ENCODE measurements at regions not wholly inside any gene's neighbourhood (a gene's known extent, or its start where the extent isn't known, plus 50 kb on each side); places are given as distances from the start of the nearest gene placed in this dataset.

DNA sequence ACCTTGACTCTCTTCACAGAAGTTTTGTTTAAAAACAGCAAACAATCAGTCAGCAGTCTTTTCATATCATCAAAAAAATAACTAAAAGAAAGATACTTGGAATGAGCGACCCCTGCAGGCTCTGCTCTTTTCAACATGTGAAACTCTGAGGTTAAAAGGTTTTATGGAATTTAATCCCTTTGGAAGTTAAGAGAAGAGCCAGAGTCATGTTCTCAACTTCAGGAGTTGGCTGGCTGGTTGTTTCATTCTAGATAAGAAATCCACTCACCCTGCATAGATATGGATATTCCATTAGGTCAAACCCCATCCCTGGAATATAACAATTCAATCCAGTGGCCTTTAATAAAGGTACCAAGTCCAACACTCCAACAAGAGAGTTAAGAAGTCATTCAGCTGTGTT, 115.6 kb upstream of the RMDN2 start:
- Mint-ChIP-seq H3K36me3 (ENCODE audit: low read depth, unreplicated experiment) (no peaks in the 10 kb centered on the region), H3K9me3 (ENCODE audit: unreplicated experiment) (no peaks in the 10 kb centered on the region), H3K27ac (ENCODE audit: unreplicated experiment) (no peak overlapping the region), H3K4me1 (ENCODE audit: unreplicated experiment) (no peaks in the 10 kb centered on the region), H3K27me3 (ENCODE audit: unreplicated experiment) (peaks cover 2% of the 10 kb centered on the region), H3K4me3 (ENCODE audit: unreplicated experiment) (no peak overlapping the region)
- TF ChIP-seq, protein P1, sequence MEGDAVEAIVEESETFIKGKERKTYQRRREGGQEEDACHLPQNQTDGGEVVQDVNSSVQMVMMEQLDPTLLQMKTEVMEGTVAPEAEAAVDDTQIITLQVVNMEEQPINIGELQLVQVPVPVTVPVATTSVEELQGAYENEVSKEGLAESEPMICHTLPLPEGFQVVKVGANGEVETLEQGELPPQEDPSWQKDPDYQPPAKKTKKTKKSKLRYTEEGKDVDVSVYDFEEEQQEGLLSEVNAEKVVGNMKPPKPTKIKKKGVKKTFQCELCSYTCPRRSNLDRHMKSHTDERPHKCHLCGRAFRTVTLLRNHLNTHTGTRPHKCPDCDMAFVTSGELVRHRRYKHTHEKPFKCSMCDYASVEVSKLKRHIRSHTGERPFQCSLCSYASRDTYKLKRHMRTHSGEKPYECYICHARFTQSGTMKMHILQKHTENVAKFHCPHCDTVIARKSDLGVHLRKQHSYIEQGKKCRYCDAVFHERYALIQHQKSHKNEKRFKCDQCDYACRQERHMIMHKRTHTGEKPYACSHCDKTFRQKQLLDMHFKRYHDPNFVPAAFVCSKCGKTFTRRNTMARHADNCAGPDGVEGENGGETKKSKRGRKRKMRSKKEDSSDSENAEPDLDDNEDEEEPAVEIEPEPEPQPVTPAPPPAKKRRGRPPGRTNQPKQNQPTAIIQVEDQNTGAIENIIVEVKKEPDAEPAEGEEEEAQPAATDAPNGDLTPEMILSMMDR (IDR thresholded peaks at IDR 0.05; ENCODE audit: unreplicated experiment) = peak; percentile 59
- peak; percentile 25 for DNase-seq (ENCODE audit: low spot score)

DNA sequence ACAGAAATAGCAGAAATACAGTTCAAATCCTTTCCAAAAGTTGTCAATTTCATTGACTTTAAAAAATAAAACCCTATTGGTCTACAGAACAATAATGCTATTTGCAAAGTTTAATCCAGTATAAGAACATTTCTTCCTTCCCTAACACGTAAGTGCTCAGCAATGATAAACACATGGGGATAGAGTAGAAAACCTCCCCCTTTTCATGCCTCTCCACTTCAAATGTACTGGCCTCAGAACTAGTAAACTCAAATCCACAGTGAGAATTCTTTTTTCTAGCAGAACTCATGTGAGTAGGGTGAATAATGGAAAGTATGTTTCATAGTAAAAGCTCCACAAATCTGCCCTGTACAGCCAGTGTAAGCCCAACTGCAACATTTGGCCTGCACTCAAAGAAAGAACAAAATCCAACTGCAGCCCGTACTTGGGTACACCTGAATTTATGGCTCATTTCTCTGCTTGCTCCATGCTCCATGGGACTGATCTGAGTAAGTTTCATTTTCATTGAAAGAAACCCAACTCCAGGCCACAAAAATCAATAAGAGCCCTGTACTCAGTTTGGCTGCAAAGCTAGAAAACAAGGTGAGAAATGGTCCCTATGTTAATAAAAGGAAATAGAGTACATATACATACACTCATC, 115.0 kb upstream of the RMDN2 start:
- Mint-ChIP-seq H3K4me1 (ENCODE audit: unreplicated experiment) (no peaks in the 10 kb centered on the region), H3K9me3 (ENCODE audit: unreplicated experiment) (no peaks in the 10 kb centered on the region), H3K4me3 (ENCODE audit: unreplicated experiment) (no peak overlapping the region), H3K36me3 (ENCODE audit: low read depth, unreplicated experiment) (no peaks in the 10 kb centered on the region), H3K27me3 (ENCODE audit: unreplicated experiment) (peaks cover 2% of the 10 kb centered on the region), H3K27ac (ENCODE audit: unreplicated experiment) (no peak overlapping the region)
- TF ChIP-seq, protein P1 (IDR thresholded peaks at IDR 0.05; ENCODE audit: unreplicated experiment) = no peak
- DNase-seq (ENCODE audit: low spot score) = no peak

DNA sequence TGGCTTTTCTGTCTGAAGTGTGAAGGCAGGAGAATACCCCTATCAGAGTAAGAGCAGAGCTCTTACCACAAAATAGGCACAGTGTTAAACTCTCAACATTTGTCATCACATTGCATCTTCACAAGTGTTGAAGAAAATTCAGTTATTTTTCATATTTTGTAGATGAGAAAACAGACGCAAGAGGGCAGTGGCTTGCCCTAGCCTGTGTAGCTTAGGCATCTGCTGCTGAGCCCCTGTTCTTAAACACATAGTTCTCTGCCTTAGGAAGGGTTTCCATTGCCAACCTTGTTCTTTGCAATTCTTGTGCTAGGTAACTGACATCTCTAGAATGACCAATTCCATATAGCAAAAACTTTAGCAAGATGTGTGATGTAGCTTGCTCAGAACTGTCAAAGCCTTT, 112.7 kb upstream of the RMDN2 start:
- Mint-ChIP-seq H3K4me3 (ENCODE audit: unreplicated experiment) (no peak overlapping the region), H3K27me3 (ENCODE audit: unreplicated experiment) (peaks cover 2% of the 10 kb centered on the region), H3K9me3 (ENCODE audit: unreplicated experiment) (no peaks in the 10 kb centered on the region), H3K27ac (ENCODE audit: unreplicated experiment) (no peak overlapping the region), H3K36me3 (ENCODE audit: low read depth, unreplicated experiment) (no peaks in the 10 kb centered on the region), H3K4me1 (ENCODE audit: unreplicated experiment) (no peaks in the 10 kb centered on the region)
- TF ChIP-seq, protein P1 (IDR thresholded peaks at IDR 0.05; ENCODE audit: unreplicated experiment) = no peak
- DNase-seq (ENCODE audit: low spot score) = no peak

DNA sequence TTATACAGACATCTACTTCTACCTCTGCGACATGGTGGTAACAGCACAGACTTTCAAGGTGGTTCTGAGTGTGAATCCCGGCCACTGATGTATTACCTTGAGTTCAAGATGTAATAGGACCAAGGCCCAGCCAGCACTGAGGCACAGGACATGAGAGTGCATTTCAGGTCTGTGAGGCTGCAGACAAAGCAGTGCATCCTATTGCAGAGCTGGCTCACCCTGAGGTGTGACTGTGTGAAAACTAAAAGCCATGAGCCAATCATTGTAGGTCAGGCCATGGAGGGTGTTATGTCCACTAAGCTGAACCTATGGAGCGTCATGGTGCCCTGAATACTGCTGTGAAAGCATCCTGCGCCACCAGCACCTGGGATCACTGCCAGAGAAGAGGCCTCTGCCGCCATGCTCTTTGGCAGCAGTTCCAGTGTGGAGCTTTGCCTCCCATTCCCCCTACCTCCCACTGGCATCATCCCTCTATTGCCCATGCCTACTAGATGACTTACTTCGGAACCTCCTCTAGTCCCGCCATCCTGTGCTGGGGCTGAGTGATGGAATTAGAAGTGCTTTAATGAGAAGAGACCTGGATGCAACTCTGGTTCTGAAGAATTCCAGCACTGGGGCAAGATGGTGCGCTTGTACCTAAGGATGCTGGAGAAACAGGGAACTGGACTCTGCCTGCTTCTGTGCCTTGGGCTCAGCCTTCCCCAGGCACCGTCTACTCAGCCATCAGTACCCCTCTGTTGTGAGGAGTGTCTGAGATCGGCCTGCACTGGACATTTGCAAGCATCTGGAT, 112.0 kb upstream of the RMDN2 start:
- no peaks in the 10 kb centered on the region for H3K4me1 Mint-ChIP-seq (ENCODE audit: unreplicated experiment)
- H3K36me3 Mint-ChIP-seq (ENCODE audit: low read depth, unreplicated experiment) = no peaks in the 10 kb centered on the region
- TF ChIP-seq, protein P1 (IDR thresholded peaks at IDR 0.05; ENCODE audit: unreplicated experiment) = no peak

DNA sequence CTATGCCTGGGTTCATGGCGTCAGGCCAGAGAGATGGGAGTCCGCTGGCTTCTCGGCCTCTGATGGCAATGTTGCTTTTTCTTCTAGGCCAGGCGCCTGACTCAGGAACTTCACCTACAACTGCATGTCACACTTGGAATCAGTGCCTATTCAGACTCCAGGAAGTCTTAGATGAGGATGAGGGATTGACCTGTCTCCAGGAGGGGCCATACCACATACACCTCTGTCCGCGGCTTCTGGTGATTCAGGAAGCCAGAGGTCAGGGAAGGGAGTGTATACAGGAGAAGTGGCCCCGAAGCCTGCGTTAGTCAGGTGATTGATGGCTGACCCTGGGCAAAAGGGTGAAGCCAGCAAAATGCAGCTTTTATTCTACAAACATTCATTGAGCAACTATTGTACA, 109.1 kb upstream of the RMDN2 start:
- no peaks in the 10 kb centered on the region for H3K27me3 Mint-ChIP-seq (ENCODE audit: unreplicated experiment)
- DNase-seq (ENCODE audit: low spot score) = no peak
- H3K36me3 Mint-ChIP-seq (ENCODE audit: low read depth, unreplicated experiment) = no peaks in the 10 kb centered on the region
- no peaks in the 10 kb centered on the region for H3K4me1 Mint-ChIP-seq (ENCODE audit: unreplicated experiment)
- H3K9me3 Mint-ChIP-seq (ENCODE audit: unreplicated experiment) = no peaks in the 10 kb centered on the region
- TF ChIP-seq, protein P1 (IDR thresholded peaks at IDR 0.05; ENCODE audit: unreplicated experiment) = no peak
- no peak overlapping the region for H3K27ac Mint-ChIP-seq (ENCODE audit: unreplicated experiment)
- no peak overlapping the region for H3K4me3 Mint-ChIP-seq (ENCODE audit: unreplicated experiment)

More for the DNA sequence above, 112.0 kb upstream of the RMDN2 start:
- Mint-ChIP-seq H3K9me3 (ENCODE audit: unreplicated experiment) (no peaks in the 10 kb centered on the region), H3K27ac (ENCODE audit: unreplicated experiment) (no peak overlapping the region), H3K4me3 (ENCODE audit: unreplicated experiment) (no peak overlapping the region), H3K27me3 (ENCODE audit: unreplicated experiment) (peaks cover 2% of the 10 kb centered on the region)
- DNase-seq (ENCODE audit: low spot score) = no peak
